GM18951 (cell line): ENCODE measurements at regions not wholly inside any gene's neighbourhood (a gene's known extent, or its start where the extent isn't known, plus 50 kb on each side); places are given as distances from the start of the nearest gene placed in this dataset.

Experiments used
- POLR2A ChIP-seq: IDR thresholded peaks from 4 replicates; pipeline ENCODE4 v1.6.1; 2011; ENCODE audit warnings: mild to moderate bottlenecking; ENCODE audit not compliant: insufficient read length, insufficient read depth; ENCODE audit errors: extremely low read depth
- in situ Hi-C: fragments of 300-500 bp; cut with MboI; formaldehyde crosslinking; loops from one replicate; pipeline ENCODE4 v1.12.0; 2022; ENCODE audit warnings: low sequenced_read_pairs, mixed read lengths, inconsistent platforms; ENCODE audit not compliant: unreplicated experiment

- TF ChIP-seq POLR2A = no peak
- in situ Hi-C loops = no loop called here
Measured at GRCh38 chr9:100674419-100675122, 96.7 kb downstream of the CAVIN4 start.

DNA sequence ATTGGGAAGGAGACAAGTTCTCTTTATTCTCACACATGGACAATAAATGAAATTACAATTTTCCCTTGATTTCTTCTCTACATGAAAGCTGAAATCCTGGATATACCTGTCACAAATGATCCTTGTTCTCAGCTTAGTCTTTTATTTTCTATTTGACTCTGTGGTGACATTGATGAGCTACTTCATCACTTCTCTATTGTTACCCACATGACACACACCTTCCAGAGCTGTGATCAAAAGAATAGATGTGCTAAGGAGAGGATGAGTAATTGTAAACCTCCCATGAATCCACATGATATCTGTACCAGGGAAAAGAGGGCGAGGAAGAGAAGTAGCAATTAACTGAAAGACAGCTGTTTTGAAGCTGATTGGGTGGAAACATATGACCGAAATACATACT lies 102.0 kb downstream of the CAVIN4 start:
- TF ChIP-seq POLR2A = no peak
- in situ Hi-C loops = no loop called here

GRCh38 chr9:100686420-100686819 lies 108.5 kb downstream of the CAVIN4 start:
- in situ Hi-C loops = no loop called here
- TF ChIP-seq POLR2A = no peak

DNA sequence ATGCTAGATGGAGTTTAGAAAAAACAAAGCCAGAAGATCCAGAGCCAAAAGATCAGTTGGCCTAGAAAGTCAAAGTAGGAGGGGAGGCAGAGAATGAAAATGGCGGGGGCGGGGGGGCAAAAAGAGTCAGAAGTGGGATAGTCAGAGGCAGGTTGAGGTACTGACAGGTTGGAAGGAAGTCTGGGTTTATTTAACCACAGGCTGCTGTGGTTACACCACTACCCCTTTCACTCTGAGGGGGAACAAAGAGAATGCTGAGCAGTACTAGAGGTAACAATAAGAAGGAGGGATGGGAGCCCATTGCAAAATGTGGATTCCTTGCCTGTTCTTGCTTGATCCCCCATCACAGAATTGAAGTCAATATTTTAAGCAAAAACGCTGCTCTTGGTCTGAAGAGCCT lies 111.8 kb downstream of the CAVIN4 start:
- TF ChIP-seq POLR2A = no peak
- in situ Hi-C loops = no loop called here

DNA sequence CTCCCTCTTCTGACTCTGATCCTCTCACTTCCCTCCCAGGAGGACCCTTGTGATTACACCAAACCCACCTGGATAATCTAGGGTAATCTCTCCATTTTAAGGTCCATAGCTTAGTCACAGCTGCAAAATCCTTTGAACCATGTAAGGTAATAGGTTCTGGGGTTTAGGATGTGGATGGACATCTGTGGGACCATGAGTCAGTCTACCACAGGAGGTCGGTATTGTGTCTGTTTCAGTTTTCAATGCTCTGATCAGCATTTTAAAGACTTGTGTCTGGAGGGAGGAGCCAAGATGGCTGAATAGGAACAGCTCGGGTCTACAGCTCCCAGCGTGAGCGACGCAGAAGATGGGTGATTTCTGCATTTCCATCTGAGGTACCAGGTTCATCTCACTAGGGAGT lies 112.6 kb downstream of the CAVIN4 start:
- in situ Hi-C loops = no loop called here

GRCh38 chr9:100697339-100697738 lies 119.5 kb downstream of the CAVIN4 start:
- TF ChIP-seq POLR2A = no peak
- in situ Hi-C loops = no loop called here

More for the DNA sequence above, 112.6 kb downstream of the CAVIN4 start:
- TF ChIP-seq POLR2A = no peak

DNA sequence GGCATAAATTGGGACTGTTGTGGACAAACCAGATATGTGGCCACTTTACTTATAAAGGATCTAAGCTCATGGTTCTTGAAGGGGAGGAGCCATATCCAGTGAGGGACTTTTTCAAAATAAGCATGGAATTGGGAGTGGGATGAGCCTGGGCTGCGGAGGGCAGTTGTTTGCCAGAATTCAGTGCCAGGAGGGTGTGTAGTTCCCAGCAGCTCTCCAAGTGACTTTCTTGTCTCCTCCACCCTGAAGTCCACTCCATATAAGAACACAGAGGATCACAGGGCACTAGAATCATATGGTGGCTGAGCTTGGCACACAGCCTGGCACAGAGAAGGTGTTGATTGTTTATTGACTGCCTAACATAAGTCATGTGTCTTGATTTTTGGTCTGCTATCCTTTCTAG lies 121.1 kb downstream of the CAVIN4 start:
- TF ChIP-seq POLR2A = no peak
- in situ Hi-C loops = no loop called here

GRCh38 chr9:100699668-100700067 lies 121.8 kb downstream of the CAVIN4 start:
- no peak for TF ChIP-seq POLR2A
- in situ Hi-C loops = loop anchor here (10.0 kb wide), 1 partner anchor 605 kb away; no protein-coding TSS in a partner anchor

GRCh38 chr9:100700689-100701318 lies 122.9 kb downstream of the CAVIN4 start:
- in situ Hi-C loops = loop anchor here (10.0 kb wide), 1 partner anchor 604 kb away; no protein-coding TSS in a partner anchor
- TF ChIP-seq POLR2A = no peak

DNA sequence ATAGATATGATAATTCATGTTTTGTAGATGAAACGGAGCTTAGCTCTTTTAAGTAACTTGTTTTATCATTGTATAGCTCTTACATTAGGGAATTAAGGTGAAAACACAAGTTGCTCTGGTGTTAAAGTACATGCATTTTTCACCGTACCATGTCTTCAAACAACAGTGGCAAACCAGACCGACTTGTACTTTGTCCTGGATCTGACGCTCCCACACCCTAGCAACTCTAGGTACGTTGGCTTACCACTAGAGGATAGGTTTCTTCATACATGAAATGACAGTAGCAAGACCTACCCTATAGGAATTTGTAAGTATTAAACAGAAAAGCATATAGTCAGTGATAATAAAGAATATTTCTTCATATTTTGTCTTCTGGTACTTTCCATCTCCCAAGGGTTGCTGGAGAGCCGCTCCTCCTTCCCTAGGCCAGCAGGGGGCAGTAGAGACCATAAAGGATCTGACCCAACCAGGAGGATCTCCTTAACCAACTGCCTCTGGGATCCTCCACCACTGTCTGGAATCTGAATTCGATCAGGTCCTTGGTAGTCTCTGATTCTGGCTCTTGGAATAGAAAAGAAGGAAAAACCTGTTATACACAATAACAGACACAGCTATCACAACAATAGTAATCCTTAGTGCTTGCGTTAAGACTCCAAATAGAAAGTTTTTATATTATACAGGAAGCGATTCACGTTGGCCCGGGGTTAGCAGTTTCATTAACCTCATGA lies 136.7 kb downstream of the CAVIN4 start:
- in situ Hi-C loops = no loop called here
- no peak for TF ChIP-seq POLR2A

- TF ChIP-seq POLR2A = no peak
- in situ Hi-C loops = no loop called here
Measured at GRCh38 chr9:100715100-100715380, 137.2 kb downstream of the CAVIN4 start.

GRCh38 chr9:100718717-100719116 lies 140.8 kb downstream of the CAVIN4 start:
- in situ Hi-C loops = no loop called here
- no peak for TF ChIP-seq POLR2A

- no peak for TF ChIP-seq POLR2A
- in situ Hi-C loops = no loop called here
Measured at GRCh38 chr9:100720922-100721321, 143.0 kb downstream of the CAVIN4 start.

DNA sequence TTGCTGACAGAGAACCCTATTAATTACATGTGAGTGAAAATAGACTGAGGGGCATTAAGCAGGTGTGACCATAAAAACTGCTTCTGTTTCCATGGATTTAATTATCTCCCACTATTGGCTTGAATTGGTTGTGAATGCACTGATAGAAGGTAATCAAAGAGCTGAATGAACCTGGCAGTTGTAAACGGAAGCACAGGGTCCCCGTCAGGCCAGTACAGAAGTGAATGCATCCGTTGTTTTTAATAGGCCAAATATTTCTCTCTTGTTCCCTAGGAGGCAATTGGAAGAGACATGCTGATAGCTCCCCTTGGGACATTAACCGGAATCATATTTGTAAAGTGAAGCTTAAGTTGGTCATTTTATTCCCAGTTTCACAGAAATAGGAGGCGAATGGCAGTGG lies 147.0 kb downstream of the CAVIN4 start:
- TF ChIP-seq POLR2A = no peak
- in situ Hi-C loops = no loop called here
